ENCODE measurements at regions not wholly inside any gene's neighbourhood (a gene's known extent, or its start where the extent isn't known, plus 50 kb on each side); places are given as distances from the start of the nearest gene placed in this dataset.
"Not testable (repeated sequence)": the region's sequence is repeated elsewhere in the genome, so short reads cannot be mapped to it uniquely, and the experiment has no call there.

DNA sequence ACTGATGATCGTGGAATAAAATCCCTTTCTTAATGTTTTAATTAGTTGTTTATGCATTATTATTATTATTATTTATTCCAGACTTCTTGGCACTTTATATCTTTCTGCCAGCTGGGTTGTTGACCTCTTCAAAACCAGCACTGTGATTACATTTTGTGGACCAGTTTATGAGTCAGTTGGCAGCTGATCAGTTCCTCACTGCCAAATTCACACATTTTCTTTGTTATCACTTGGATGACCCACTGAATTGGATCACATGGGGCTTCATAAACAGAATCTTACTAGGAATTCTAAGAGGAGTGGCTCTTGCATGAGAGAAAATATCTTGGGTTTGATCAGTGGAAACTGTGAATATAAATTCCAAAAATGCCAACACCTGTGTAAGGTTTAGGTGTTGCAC lies 321.8 kb upstream of the SPRED2 start:
- no peak for DNase-seq (ENCODE audit: low spot score)
- ATAC-seq: no peak

DNA sequence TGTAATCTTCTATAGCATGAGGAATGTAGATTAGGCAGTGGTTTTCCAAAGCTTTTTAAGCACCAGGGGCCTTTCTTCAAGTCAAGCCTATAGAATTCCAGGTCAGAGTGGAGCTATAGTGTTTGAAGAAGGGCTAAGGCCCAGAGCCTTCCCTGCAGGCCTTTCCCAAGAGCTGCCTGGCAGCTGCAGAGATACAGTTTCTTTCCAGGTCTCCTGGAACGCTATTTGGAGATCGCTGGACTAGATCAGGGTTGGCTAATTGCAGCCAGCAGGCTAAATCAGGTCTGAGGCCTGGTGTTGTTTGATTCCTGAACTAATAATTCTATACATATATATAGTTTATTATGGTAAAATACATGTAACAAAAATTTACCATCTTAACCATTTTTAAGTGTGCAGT lies 319.0 kb upstream of the SPRED2 start:
- no peak for ATAC-seq

DNA sequence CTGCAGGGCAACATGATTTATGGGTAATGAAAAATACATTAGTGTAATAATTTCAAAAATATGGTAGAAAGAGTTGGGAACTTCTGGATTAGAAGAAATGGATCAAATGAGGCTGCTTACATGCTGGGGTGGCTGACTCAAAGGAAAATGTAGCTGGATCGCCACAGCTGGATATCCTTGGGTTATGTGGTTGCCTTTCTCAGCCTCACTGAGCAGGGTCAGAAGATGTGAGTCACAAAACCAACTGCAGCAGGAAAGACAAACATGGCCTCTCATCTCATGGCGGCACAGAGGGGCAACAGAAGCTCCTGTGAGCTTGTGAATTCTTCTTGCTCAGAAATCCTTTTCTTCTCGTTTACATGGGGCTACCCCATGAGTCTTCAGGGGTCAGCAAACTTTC lies 317.1 kb upstream of the SPRED2 start:
- DNase-seq (ENCODE audit: low spot score): no peak
- ATAC-seq: no peak

More for the DNA sequence above, 319.0 kb upstream of the SPRED2 start:
- no peak for DNase-seq (ENCODE audit: low spot score)

- ATAC-seq; DNase-seq (ENCODE audit: low spot score): not testable (repeated sequence)
These were observed 315.5 kb upstream of the SPRED2 start for GRCh38 chr2:65747875-65748274.

- no peak for DNase-seq (ENCODE audit: low spot score)
- no peak for ATAC-seq
These were observed 314.7 kb upstream of the SPRED2 start for GRCh38 chr2:65746931-65747675.

- ATAC-seq (no peak), DNase-seq (ENCODE audit: low spot score) (no peak)
These were observed 312.2 kb upstream of the SPRED2 start for GRCh38 chr2:65744477-65745200.

- ATAC-seq: no peak
- DNase-seq (ENCODE audit: low spot score): no peak
These were observed 310.6 kb upstream of the SPRED2 start for GRCh38 chr2:65742977-65743376.

DNA sequence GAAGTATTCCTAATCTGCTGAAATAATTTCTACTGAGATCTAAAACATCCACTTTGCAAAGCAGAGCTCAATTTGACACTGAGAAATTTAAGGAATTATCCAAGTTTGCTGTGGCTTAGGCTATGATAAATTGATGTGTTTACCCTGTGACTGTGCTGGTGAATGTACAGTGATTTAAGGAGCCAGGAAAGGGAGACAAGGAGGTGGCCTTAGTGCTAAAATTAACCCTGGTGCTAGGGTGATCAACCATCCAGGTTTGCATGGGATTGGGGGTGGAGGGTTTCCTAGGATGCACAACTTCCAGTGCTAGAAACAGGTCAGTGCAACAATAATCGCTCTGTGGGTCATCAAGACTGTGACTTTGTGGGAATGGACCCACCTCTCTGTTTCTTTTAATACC lies 307.5 kb upstream of the SPRED2 start:
- no peak for ATAC-seq

DNA sequence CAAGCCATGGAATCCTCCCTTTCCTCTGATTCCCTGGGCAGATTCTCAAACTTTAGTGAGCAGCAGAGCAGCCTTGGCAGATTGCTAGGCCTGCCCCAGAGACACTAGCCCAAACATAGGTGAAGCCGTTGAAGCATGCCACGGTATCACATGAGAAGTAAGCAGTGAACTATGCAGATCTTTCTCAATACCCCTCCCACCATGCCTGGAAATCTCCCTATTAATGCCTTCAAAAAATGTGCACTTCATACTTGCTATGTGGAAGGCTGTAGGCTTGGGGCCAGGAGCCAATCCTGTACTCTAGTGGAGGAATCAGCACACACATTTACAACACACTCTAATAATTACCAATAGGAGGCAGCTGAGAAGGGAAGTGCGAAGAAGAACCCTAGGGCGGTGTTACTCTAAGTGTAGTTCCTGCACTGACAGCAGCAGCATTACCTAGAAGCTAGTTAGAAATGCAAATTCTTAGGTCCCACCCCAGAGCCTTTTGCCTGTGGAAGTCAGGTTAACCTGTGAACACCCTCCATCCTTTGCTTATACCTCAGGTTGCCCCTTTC lies 305.1 kb upstream of the SPRED2 start:
- ATAC-seq: no peak
- no peak for DNase-seq (ENCODE audit: low spot score)

More for the DNA sequence above, 307.5 kb upstream of the SPRED2 start:
- no peak for DNase-seq (ENCODE audit: low spot score)

GRCh38 chr2:65731476-65731875 lies 299.1 kb upstream of the SPRED2 start:
- DNase-seq (ENCODE audit: low spot score): no peak

GRCh38 chr2:65730186-65730585 lies 297.8 kb upstream of the SPRED2 start:
- DNase-seq (ENCODE audit: low spot score) (no peak), ATAC-seq (no peak)

More at GRCh38 chr2:65731476-65731875, 299.1 kb upstream of the SPRED2 start:
- ATAC-seq: no peak

DNA sequence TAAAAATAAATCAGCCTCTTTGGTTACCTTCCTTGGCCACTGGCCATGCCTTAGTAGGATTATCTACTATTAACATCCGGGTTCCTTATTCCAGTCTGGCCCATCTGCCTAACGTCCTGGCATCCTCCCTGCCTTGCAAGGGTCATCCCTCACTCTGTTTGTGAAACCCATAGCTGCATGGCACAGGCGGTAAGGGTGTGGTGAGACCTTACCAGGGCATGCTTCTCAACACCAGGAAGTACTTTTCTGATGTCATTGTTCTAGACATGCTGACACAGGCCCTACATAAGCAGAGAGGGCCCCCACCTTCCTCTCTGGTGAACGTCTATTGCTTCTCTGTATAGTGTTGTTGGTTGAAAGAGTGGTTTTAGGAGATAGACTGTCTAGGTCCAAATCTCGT lies 296.8 kb upstream of the SPRED2 start:
- DNase-seq (ENCODE audit: low spot score) (no peak), ATAC-seq (no peak)

- no peak for ATAC-seq
These were observed 296.2 kb upstream of the SPRED2 start for GRCh38 chr2:65728477-65729180.

DNA sequence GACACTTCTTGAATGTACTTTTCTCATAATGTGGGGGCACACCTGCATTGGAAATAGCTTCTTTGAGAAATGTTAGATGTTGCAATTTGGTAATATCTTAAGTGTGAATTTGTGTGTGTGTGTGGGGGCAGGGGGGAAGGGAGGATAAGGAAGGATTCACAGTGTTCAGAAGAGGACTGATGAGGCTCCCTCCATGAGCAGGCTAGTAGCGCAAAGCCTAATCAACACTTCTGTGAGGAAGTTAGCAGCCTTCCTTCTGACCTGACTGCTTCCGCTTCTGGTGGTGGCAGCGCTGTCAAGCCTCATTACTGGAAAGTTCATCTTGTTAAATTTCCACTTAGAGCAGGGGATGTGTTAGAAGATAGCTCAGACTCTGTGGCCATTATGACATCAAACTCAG lies 295.4 kb upstream of the SPRED2 start:
- DNase-seq (ENCODE audit: low spot score): no peak
- no peak for ATAC-seq

More at GRCh38 chr2:65728477-65729180, 296.2 kb upstream of the SPRED2 start:
- DNase-seq (ENCODE audit: low spot score): no peak

DNA sequence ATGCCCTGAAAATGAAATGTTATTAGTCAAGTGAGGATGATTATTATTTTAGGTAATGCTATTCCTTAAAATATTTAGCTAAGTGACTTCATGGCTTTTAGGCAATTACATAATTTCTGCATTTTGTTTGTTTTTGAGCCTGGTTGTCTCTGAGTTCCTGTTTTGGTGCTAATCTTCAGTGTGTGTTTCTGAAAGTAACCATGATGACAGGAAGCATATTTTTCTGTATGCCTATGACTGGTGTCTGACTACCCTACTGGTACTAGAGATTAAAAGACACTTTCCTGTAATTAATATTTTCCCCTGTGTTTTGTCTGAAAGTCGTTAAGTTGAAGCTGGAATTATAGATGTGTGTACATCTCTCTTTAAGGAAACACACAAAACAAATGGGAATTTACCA lies 295.0 kb upstream of the SPRED2 start:
- no peak for ATAC-seq
- DNase-seq (ENCODE audit: low spot score): no peak

- ATAC-seq: no peak
- DNase-seq (ENCODE audit: low spot score): no peak
These were observed 292.4 kb upstream of the SPRED2 start for GRCh38 chr2:65724752-65725151.

DNA sequence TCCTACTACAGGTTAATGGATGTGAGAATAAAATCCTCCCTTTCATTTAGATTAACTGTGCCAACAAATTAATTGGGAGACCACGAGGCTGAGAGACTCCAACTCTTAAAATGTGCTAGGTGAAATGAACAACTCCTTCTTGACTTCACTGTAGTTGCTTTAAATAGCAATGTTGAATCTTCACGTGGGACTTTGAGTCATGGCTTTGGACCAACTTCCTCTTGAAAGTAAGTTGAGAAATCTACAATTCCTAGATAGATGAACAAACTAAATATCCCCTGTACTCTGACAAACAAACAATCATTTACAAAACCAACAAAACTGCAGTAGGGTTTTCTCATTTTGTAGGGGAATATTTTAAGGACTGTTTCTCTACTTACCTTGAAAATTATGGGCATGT lies 291.9 kb upstream of the SPRED2 start:
- ATAC-seq: no peak
- DNase-seq (ENCODE audit: low spot score): no peak

- DNase-seq (ENCODE audit: low spot score) (no peak), ATAC-seq (peak; percentile 74)
These were observed 289.8 kb upstream of the SPRED2 start for GRCh38 chr2:65722028-65722778.

GRCh38 chr2:65716698-65717097 lies 284.3 kb upstream of the SPRED2 start:
- no peak for DNase-seq (ENCODE audit: low spot score)
- no peak for ATAC-seq

DNA sequence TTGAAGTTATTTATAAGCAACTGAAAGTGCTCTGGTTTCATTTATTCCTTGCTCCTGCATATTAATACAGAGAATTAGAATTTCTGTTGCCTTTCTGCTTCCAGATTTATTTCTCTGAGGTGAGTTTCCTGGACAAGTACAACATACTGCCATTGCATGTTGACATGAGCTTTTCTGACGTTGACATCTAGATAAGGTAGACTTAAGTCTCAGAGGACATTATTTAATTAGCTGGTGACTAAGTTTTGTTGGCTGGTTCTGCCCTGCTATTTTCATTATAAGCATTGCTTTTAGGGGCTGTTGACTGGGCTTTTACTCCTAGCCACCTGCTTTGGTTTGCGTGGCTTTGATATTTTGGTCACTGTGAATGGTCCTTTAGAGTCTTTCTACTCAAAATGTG lies 282.9 kb upstream of the SPRED2 start:
- DNase-seq (ENCODE audit: low spot score) (no peak), ATAC-seq (no peak)

DNA sequence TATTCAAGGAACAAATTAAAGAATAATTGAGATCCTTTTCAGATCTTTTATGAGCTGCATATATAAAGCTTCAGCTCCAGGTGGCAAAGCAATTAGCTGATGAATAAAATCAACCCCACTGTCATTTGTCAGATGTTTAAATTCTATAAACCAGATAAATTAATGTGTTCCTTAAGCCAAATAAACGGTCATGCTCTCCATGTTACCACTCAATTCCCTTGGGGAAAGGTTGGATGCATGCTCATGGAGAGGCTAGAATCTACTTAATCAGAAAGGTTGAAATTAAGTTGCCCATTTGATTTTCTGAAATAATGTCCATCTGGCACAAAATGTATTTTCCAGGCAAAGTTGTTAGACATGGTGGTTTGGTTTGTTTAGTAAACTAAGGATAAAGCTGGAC lies 282.5 kb upstream of the SPRED2 start:
- DNase-seq (ENCODE audit: low spot score) (no peak), ATAC-seq (no peak)
